ENCODE measurements at regions not wholly inside any gene's neighbourhood (a gene's known extent, or its start where the extent isn't known, plus 50 kb on each side); places are given as distances from the start of the nearest gene placed in this dataset.
A peak's percentile ranks its signal among the peaks of the same experiment; 100 is the strongest.
"Not testable (repeated sequence)": the region's sequence is repeated elsewhere in the genome, so short reads cannot be mapped to it uniquely, and the experiment has no call there.

DNA sequence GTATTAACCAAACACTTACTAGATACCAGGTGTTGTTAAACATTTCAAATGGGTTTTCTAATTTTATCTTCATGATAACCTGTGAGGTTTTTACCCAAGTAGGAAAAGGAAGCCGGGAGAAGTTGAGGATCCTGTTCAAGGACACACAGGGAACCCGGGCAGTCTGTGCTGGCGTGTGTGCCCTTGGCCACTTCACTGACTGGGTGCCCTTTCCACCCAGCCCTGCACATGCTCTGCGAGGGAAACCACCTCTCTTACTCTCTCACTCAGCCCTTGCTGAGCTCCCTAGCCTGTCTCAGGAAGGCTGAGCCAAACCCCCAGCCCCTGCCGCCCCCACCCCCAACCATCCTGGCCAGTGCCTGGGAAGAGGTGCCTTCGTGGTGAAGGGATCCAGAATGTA is 51.8 kb downstream of the TEX44 start:
- H3K9me3 Mint-ChIP-seq = no peaks in the 10 kb centered on the region
- no peaks in the 10 kb centered on the region for H3K36me3 Mint-ChIP-seq (ENCODE audit: low read depth)
- no peaks in the 10 kb centered on the region for H3K27me3 Mint-ChIP-seq
- H3K4me1 Mint-ChIP-seq = peaks cover 26% of the 10 kb centered on the region
- DNase-seq (no peak), ATAC-seq (no peak)
- no peak overlapping the region for H3K4me3 Mint-ChIP-seq
- peak overlapping the region; percentile 85 for H3K27ac Mint-ChIP-seq

DNA sequence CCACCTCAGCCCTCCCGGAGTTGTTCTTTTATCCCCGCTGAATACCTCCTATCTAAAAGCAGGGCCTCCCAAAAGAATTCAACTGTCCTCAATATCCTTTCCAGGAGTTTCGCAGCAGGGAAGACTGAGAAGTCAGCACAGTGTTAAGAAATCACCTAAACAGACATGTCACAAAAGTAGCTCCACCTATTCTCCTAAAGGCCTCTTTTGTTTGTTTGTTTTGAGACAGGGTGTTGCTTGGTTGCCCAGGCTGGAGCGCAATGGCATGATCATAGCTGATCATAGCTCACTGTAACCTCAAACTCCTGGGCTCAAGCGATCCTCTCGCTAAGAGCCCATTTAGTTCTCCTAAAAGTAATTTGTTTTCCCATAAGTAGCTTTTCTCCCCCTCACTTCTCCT is 53.8 kb downstream of the TEX44 start:
- ATAC-seq (no peak), DNase-seq (no peak)
- no peak overlapping the region for H3K4me3 Mint-ChIP-seq
- H3K4me1 Mint-ChIP-seq = peaks cover 23% of the 10 kb centered on the region
- no peaks in the 10 kb centered on the region for H3K36me3 Mint-ChIP-seq (ENCODE audit: low read depth)
- no peaks in the 10 kb centered on the region for H3K9me3 Mint-ChIP-seq
- no peak overlapping the region for H3K27ac Mint-ChIP-seq
- H3K27me3 Mint-ChIP-seq = no peaks in the 10 kb centered on the region

DNA sequence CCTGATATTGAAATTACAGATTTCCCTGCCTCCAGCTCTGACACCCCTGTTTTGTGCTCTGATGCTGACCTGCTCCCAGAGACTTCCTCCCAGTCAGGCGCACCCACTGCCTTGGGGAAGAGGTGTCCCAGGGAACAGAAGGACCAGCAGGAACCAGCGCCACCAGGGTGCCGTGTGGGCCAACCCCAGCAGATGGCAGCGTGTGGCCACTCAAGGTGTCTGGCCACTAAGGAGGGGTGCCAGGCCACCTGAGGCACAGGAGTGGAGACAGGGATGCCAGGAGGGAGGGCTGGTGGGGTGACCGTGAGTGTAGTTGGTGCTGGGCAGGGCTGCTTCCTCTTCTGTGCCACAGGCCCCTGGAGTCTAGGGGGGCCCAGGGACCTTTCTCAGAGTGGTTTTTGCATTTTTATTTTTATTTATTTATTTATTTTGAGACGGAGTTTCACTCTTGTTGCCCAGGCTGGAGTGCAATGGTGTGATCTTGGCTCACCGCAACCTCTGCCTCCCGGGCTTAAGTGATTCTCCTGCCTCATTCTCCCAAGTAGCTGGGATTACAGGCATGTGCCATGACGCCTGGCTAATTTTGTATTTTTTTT is 56.0 kb downstream of the TEX44 start:
- ATAC-seq = peak; percentile 96
- Mint-ChIP-seq H3K4me3 (no peak overlapping the region), H3K27me3 (no peaks in the 10 kb centered on the region), H3K36me3 (ENCODE audit: low read depth) (no peaks in the 10 kb centered on the region), H3K9me3 (no peaks in the 10 kb centered on the region), H3K27ac (no peak overlapping the region), H3K4me1 (peaks cover 7% of the 10 kb centered on the region)
- peak; percentile 75 for DNase-seq

DNA sequence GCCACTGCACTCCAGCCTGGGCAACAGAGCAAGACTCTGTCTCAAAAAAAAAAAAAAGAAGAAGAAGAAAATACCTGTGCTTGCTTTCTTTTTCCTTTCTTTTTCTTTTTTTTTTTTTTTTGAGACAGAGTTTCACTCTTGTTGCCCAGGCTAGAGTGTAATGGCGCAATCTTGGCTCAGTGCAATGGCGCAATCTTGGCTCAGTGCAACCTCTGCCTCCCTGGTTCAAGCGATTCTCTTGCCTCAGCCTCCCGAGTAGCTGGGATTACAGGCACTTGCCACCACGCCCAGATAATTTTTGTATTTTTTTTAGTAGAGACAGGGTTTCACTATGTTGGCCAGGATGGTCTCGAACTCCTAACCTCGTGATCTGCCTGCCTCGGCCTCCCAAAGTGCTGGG is 56.8 kb upstream of the PTMA start:
- H3K27ac Mint-ChIP-seq; H3K9me3 Mint-ChIP-seq; ATAC-seq; H3K27me3 Mint-ChIP-seq; DNase-seq; H3K4me3 Mint-ChIP-seq; H3K4me1 Mint-ChIP-seq; H3K36me3 Mint-ChIP-seq (ENCODE audit: low read depth): not testable (repeated sequence)

DNA sequence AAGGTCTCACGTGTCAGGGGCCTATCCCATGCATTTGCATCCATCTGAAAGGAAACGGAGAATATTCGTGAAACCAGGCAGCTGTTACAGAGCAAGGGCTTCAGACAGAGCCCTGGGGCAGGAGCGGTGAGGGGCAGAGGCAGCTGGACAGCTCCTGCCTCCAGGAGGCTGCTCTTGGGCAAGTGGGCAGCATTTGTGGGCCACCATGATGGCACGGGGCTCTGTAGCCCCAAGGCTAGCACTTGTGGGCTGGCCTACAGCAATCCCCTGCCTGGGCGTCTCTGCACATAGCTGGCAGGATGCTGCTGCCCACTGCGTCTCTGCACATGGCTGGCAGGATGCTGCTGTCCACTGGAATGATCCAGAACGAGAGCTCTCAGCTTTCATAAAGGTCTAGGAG is 52.8 kb upstream of the PTMA start:
- DNase-seq (no peak), ATAC-seq (no peak)
- Mint-ChIP-seq H3K27ac (no peak overlapping the region), H3K4me3 (no peak overlapping the region), H3K36me3 (ENCODE audit: low read depth) (no peaks in the 10 kb centered on the region), H3K4me1 (peaks cover 2% of the 10 kb centered on the region), H3K9me3 (peaks cover under 1% of the 10 kb centered on the region), H3K27me3 (no peaks in the 10 kb centered on the region)

DNA sequence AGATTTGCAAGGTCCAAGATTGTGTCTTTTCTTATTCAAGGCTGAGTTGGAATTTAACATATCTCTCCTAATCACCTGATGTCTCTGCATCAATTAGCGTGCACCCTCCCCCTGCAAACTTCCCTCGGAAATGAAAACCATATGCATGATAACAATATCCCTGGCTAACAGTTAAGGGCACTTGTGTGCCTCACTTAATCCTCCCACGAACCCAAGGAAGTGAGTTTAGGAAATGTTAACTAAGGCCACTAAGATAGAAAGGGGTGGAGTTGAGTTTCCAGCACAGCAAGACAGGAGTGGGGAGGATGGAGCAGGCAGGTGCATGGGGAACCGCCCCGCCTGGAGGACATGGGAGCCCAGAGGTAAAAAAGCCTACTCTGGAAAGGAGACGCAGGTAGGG is 52.4 kb upstream of the PTMA start:
- no peak for ATAC-seq
- H3K4me1 Mint-ChIP-seq = peaks cover 4% of the 10 kb centered on the region

More for the DNA sequence above, 52.4 kb upstream of the PTMA start:
- no peaks in the 10 kb centered on the region for H3K27me3 Mint-ChIP-seq
- DNase-seq = no peak
- H3K4me3 Mint-ChIP-seq = no peak overlapping the region
- no peak overlapping the region for H3K27ac Mint-ChIP-seq
- H3K36me3 Mint-ChIP-seq (ENCODE audit: low read depth) = no peaks in the 10 kb centered on the region
- peaks cover 4% of the 10 kb centered on the region for H3K9me3 Mint-ChIP-seq
